ENCODE measurements at regions not wholly inside any gene's neighbourhood (a gene's known extent, or its start where the extent isn't known, plus 50 kb on each side); places are given as distances from the start of the nearest gene placed in this dataset.

DNA sequence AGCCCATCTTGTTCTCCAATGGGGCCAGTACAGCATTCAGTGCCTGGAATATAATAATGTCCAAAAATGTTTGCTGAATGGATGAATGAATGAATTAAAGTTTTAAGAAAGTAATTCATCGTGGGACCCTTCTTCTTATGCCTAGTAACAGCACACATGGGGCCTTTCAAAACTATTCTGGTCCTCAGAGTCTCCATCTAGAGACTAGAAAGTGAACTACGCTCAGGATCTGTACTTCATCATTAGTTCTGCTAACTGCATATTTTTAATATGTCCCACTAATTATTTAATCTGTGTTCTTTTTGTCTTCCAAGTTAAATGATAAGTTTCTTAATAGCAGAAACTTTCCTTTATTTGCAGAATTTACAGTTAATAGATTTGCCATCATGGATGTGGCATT lies 172.5 kb downstream of the SMAD2 start:
- H3K4me3 ChIP-seq (ENCODE audit: low read depth, low read length): no peak overlapping the region
- TF ChIP-seq, protein P1, sequence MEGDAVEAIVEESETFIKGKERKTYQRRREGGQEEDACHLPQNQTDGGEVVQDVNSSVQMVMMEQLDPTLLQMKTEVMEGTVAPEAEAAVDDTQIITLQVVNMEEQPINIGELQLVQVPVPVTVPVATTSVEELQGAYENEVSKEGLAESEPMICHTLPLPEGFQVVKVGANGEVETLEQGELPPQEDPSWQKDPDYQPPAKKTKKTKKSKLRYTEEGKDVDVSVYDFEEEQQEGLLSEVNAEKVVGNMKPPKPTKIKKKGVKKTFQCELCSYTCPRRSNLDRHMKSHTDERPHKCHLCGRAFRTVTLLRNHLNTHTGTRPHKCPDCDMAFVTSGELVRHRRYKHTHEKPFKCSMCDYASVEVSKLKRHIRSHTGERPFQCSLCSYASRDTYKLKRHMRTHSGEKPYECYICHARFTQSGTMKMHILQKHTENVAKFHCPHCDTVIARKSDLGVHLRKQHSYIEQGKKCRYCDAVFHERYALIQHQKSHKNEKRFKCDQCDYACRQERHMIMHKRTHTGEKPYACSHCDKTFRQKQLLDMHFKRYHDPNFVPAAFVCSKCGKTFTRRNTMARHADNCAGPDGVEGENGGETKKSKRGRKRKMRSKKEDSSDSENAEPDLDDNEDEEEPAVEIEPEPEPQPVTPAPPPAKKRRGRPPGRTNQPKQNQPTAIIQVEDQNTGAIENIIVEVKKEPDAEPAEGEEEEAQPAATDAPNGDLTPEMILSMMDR (IDR thresholded peaks at IDR 0.05; ENCODE audit: insufficient read depth, low read depth, low read length): peak; percentile 47
- DNase-seq (ENCODE audit: low read depth): no peak

DNA sequence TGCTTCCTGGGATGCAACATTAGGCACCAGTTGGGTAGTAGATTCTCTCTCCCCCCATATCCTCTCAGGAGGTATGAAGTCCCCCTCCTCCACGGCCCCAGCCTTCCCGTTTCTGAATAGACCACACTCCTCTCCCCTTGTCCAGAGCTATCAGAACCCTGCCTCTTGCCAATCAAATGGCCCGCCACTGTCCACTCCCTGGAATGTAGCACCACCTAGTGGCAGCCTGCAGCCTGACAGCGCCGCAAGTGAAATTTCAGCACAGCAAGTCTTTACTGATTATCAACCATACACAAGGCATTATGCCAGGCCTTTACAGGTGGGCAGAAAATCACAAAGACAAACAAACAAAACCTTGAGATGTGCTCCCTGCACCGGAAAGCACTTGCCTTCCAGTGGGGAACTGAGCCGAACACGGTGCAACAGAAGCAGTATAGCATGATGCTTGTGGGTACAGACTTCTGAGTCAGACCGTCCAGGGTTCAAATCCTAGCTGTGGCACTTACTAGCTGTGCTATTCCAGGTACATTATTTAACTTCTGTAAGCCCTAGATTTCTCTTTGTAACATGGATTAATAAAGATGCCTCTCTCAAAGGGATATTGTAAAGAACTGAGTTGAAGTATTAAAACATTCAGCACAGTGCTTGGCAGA lies 174.0 kb downstream of the SMAD2 start:
- TF ChIP-seq, protein P1 (IDR thresholded peaks at IDR 0.05; ENCODE audit: insufficient read depth, low read depth, low read length): peak; percentile 95
- H3K4me3 ChIP-seq (ENCODE audit: low read depth, low read length): no peak overlapping the region
- peak; percentile 44 for DNase-seq (ENCODE audit: low read depth)

DNA sequence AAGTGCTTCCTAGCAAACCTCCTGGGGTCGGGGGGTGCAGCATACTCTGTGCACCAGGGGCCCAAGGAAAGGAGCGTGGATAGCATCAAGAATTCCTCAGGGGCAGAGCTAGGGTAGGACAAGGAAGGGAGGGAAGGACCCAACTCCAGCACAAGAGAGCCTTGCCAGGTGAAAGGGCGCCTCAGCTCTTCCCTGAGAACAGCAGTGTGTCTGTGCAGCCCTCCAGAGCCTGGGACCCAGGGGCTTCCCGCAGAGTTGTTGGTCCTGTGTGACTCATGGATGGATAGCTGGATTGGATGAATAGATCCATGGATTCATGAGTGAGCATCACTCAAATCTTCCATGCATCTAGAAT lies 175.4 kb downstream of the SMAD2 start:
- DNase-seq (ENCODE audit: low read depth): no peak
- H3K4me3 ChIP-seq (ENCODE audit: low read depth, low read length): no peak overlapping the region
- TF ChIP-seq, protein P1 (IDR thresholded peaks at IDR 0.05; ENCODE audit: insufficient read depth, low read depth, low read length): no peak

DNA sequence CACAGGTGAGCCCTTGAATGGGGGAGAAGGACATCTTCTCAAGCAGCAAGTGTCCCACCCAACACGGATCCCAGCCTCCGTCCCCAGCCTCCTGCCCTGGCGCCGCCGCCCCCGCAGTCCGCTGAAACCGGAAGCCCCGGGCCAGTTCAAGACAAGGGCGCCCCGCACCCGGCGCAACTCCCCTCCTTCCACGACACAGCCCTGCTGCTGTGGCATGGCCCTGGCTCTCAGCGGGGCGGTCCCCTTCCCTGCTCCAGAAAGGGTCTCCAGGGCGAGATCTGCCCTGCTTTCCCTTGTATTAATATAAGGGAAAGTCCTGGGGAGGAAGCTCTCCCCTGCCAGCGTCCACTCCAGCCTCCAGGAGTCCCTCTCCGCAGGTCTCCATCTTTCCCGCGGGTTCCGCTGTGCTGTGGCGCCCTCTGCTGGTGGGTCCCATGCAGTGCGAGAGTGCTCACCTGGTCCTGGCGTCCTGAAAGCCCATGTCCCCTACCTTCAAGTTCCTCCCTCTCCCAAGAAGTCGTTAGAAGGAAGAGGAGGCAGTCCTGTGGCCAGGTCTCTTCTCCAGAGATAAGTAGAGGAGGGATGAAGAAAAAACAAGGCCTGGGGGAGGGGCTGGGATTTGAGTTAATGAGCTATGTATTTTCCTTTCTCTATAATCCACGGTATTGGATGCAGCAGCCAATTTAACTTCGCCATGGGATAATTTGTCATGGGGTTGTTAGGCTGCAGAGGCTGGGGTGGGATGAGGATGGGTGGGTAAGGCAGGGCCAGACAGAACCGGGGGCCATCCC lies 176.0 kb downstream of the SMAD2 start:
- no peak overlapping the region for H3K4me3 ChIP-seq (ENCODE audit: low read depth, low read length)
- TF ChIP-seq, protein P1 (IDR thresholded peaks at IDR 0.05; ENCODE audit: insufficient read depth, low read depth, low read length): peak; percentile 74
- peak; percentile 9 for DNase-seq (ENCODE audit: low read depth)

DNA sequence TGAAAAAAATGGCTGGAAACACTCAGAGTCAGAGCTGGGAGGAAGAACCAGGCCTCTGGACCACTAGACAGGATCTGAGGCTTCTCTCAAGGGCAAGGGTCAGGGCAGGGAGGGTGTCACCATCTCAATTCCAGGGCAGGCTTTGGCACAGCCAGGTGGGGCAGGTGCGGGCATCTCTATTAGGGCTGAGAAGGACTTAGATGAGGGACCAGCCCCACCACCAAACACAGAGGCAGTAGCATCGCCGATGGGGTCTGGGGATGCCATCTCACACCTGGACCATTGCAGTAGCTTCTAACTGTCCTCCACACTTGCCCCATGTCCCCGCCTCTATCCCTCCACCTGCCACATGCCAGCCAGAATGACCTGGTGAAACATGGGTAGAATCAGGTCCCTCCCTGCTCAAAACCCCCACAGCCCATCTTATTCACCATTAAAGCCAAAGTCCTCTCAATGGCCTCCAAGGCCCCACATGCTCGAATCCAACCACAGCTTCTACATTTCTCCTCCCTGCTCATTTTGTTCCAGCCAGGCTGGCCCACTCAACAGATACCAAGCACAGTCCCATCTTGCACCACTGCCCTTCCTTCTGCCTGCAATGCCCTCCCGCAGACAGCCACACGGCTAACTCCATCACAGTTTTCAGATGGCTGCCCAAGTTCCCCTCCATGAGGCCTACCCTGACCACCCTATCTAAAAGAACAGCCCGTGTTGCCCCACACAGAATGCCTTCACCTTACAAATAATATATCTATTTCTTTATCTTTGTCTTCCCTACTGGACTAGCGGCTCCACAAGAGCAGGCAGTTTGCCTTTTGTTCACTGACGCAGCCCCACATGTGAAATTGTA lies 177.4 kb downstream of the SMAD2 start:
- TF ChIP-seq, protein P1 (IDR thresholded peaks at IDR 0.05; ENCODE audit: insufficient read depth, low read depth, low read length): no peak
- H3K4me3 ChIP-seq (ENCODE audit: low read depth, low read length): no peak overlapping the region
- no peak for DNase-seq (ENCODE audit: low read depth)

DNA sequence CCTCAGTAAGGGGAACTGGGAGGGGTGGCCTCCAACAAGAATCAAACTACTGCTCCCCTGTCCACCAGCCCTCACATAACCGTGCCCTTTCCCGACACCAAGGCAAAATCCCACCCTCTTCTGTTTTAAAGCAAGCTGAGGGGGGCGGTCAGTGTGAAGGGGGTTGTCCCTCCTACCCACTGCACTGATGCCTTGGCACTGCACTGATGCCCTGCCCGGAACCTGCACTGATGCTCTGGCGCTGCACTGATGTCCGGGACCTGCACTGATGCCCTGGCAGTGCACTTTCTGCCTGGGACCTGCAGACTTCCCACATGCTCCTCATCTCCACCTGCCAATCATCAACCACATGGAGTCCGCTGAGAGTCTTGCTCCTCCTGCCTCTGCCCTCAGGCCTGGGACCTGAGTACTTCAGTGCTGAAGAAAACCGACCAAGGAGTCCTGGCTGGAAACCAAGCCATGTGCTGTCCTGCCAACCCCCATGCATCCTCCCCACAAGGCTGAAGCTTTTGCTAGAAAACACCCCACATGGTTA lies 179.5 kb downstream of the SMAD2 start:
- H3K4me3 ChIP-seq (ENCODE audit: low read depth, low read length): no peak overlapping the region
- TF ChIP-seq, protein P1 (IDR thresholded peaks at IDR 0.05; ENCODE audit: insufficient read depth, low read depth, low read length): no peak
- no peak for DNase-seq (ENCODE audit: low read depth)
